K562 (cell line): ENCODE measurements at regions not wholly inside any gene's neighbourhood (a gene's known extent, or its start where the extent isn't known, plus 50 kb on each side); places are given as distances from the start of the nearest gene placed in this dataset.

ENCODE experiments used
- ATAC-seq: fragments of 200-7000 bp; cut with Tn5 transposase; 3 replicates; pipeline ENCODE4 v1.9.1; 2020; ENCODE audit warnings: moderate library complexity
- BruUV-seq: library from RNA; stranded (reverse); fragments of 400-500 nt; replicated peaks from 2 replicates; lab custom pipeline; 2021; lab: Mats Ljungman, UMichigan
- CTCF ChIA-PET: fragments of 300-600 bp; formaldehyde crosslinking; extraction: SDS; loops from one replicate; lab custom pipeline; 2021; ENCODE audit warnings: low intra/inter-chr PET ratio; lab: Yijun Ruan, JAX
- POLR2A ChIA-PET: fragments of 300-600, 350-650 bp; sonication (Branson Sonifier 250); formaldehyde crosslinking; extraction: SDS; loops from one replicate; lab custom pipeline; 2021; ENCODE audit warnings: antibody characterized with exemption, inconsistent platforms; lab: Yijun Ruan, JAX
- DNase-seq, 4 experiments: peaks; one replicate each; pipeline versions ENCODE4 v3.0.0 to v3.0.0-alpha.2; 2011 to 2018; ENCODE audit warnings: low spot score in 3 of 4, mixed read lengths in 3 of 4; ENCODE audit errors: extremely low read depth in 1 of 4
- FAIRE-seq: peaks from 2 replicates; lab custom pipeline; 2011; peaks lifted over from hg19 to GRCh38; lab: Jason Lieb, UNC
- H2AFZ ChIP-seq: 2 replicates; pipeline ENCODE4 v1.6.0; 2011; ENCODE audit warnings: low read depth, low read length, control low read depth, inconsistent platforms
- H3K27ac ChIP-seq: fragments of 200-600 bp; 3 replicates; pipeline ENCODE4 v1.8.0; 2011; ENCODE audit warnings: low read depth, mild to moderate bottlenecking, control low read depth, inconsistent platforms, low read length, moderate library complexity, mixed read lengths; ENCODE audit errors: extremely low read depth
- H3K27me3 ChIP-seq, 2 experiments: fragments of 300-600 bp in 1 of 2; 2 replicates in 1 of 2; 3 replicates in 1 of 2; pipeline versions ENCODE4 v1.6.0 to v1.8.0; 2011; ENCODE audit warnings: inconsistent platforms in 2 of 2, low read length in 2 of 2, mild to moderate bottlenecking in 1 of 2, mixed read lengths in 1 of 2, moderate library complexity in 1 of 2; ENCODE audit not compliant: control insufficient read depth in 2 of 2, insufficient read depth in 2 of 2
- H3K36me3 ChIP-seq: fragments of 300-600 bp; 3 replicates; pipeline ENCODE4 v1.8.0; 2011; ENCODE audit warnings: mild to moderate bottlenecking, low read length, inconsistent platforms; ENCODE audit not compliant: control insufficient read depth, insufficient read depth
- H3K4me1 ChIP-seq, 2 experiments: fragments of 200-600 bp in 1 of 2; replicated peaks in 1 of 2; 2 replicates in 1 of 2; 3 replicates in 1 of 2; pipeline versions ENCODE4 v1.5.1 to v1.8.0; 2011; ENCODE audit warnings: inconsistent platforms in 2 of 2, low read length in 2 of 2, mild to moderate bottlenecking in 1 of 2, mixed read lengths in 1 of 2, moderate library complexity in 1 of 2; ENCODE audit not compliant: control insufficient read depth in 2 of 2, insufficient read depth in 2 of 2
- H3K4me2 ChIP-seq: 2 replicates; pipeline ENCODE4 v1.6.1; 2011; ENCODE audit warnings: low read length, control low read depth, inconsistent platforms, mixed read lengths; ENCODE audit not compliant: insufficient read depth
- H3K4me3 ChIP-seq: fragments of 200-600 bp; sonication (generic), shearing (Covaris generic); 2 replicates; pipeline ENCODE4 v1.5.1; 2016; ENCODE audit warnings: control low read depth, inconsistent platforms
- H3K79me2 ChIP-seq: fragments of 200-600 bp; 3 replicates; pipeline ENCODE4 v1.8.0; 2011; ENCODE audit warnings: low read length, inconsistent platforms; ENCODE audit not compliant: control insufficient read depth, insufficient read depth
- H3K9ac ChIP-seq, 2 experiments: 2 replicates each; pipeline versions ENCODE4 v1.6.0 to v1.6.1; 2011; ENCODE audit warnings: low read depth in 2 of 2, low read length in 2 of 2, control low read depth in 1 of 2, inconsistent platforms in 1 of 2, mild to moderate bottlenecking in 1 of 2, mixed read lengths in 1 of 2; ENCODE audit not compliant: insufficient read depth in 1 of 2
- H3K9me1 ChIP-seq: one replicate; pipeline ENCODE4 v1.6.0; 2011; ENCODE audit warnings: inconsistent platforms, mild to moderate bottlenecking, low read length, moderate library complexity; ENCODE audit not compliant: control insufficient read depth, insufficient read depth
- H3K9me3 ChIP-seq: replicated peaks from 2 replicates; pipeline ENCODE4 v1.5.1; 2011; ENCODE audit warnings: low read depth, low read length, inconsistent platforms; ENCODE audit not compliant: control insufficient read depth, insufficient read depth
- H4K20me1 ChIP-seq: replicated peaks from 2 replicates; pipeline ENCODE4 v1.6.1; 2011; ENCODE audit warnings: low read length, inconsistent platforms, mixed read lengths; ENCODE audit not compliant: control insufficient read depth, insufficient read depth
- C11orf30 ChIP-seq: fragments of 450-650 bp; IDR thresholded peaks from 2 replicates; pipeline ENCODE4 v1.6.1; 2016; ENCODE audit warnings: low read depth, mild to moderate bottlenecking
- CTBP1 ChIP-seq: fragments of 450-650 bp; IDR thresholded peaks from 2 replicates; pipeline ENCODE4 v1.6.1; 2016; ENCODE audit warnings: borderline replicate concordance
- GABPB1 ChIP-seq: sonication (generic); formaldehyde crosslinking; IDR thresholded peaks from 2 replicates; pipeline ENCODE4 v1.8.0; 2022; ENCODE audit warnings: mild to moderate bottlenecking, missing genetic modification reagents
- GATA2 ChIP-seq: sonication (generic); formaldehyde crosslinking; IDR thresholded peaks from 2 replicates; pipeline ENCODE4 v1.4.0; 2020; ENCODE audit warnings: mild to moderate bottlenecking, missing genetic modification reagents
- KLF1 ChIP-seq: fragments of 450-650 bp; IDR thresholded peaks from 2 replicates; pipeline ENCODE4 v1.6.1; 2016; ENCODE audit warnings: missing genetic modification characterization, missing compliant biosample characterization
- MEF2D ChIP-seq: conservative IDR thresholded peaks from 2 replicates; pipeline ENCODE4 v1.6.1; 2016; ENCODE audit warnings: low read depth, missing genetic modification characterization, missing compliant biosample characterization
- NCOA6 ChIP-seq: fragments of 450-650 bp; IDR thresholded peaks from 2 replicates; pipeline ENCODE4 v1.6.1; 2017; ENCODE audit warnings: mild to moderate bottlenecking
- RFX7 ChIP-seq: fragments of 250-450 bp; sonication (Bioruptor Pico); IDR thresholded peaks from 2 replicates; pipeline ENCODE4 v1.5.1; 2021; ENCODE audit warnings: mild to moderate bottlenecking
- SMAD1 ChIP-seq: fragments of 150-350 bp; IDR thresholded peaks from 2 replicates; pipeline ENCODE4 v1.6.1; 2014; ENCODE audit warnings: low read length, low read depth; ENCODE audit not compliant: partially characterized antibody
- TBL1XR1 ChIP-seq, 2 experiments: IDR thresholded peaks; 2 replicates each; pipeline ENCODE4 v1.6.1; 2012; ENCODE audit warnings: improper control_type of control experiment in 2 of 2, low read length in 2 of 2, mild to moderate bottlenecking in 1 of 2
- ZFX ChIP-seq: sonication (generic); formaldehyde crosslinking; IDR thresholded peaks from 2 replicates; pipeline ENCODE4 v1.8.0; 2022; ENCODE audit warnings: mild to moderate bottlenecking, missing genetic modification reagents, moderate library complexity
- ZNF217 ChIP-seq: sonication (generic); formaldehyde crosslinking; IDR thresholded peaks from 2 replicates; pipeline ENCODE4 v1.8.0; 2022; ENCODE audit warnings: mild to moderate bottlenecking, missing genetic modification reagents
- ZNF384 ChIP-seq: IDR thresholded peaks from 2 replicates; pipeline ENCODE4 v1.6.1; 2012; ENCODE audit warnings: low read depth, low read length, improper control_type of control experiment
- WGBS: fragments of 100-300 bp; shearing (Covaris generic); methylation state at CpG from one replicate; pipeline ENCODE4 v1.1.6; 2016; ENCODE audit warnings: low coverage, mixed read lengths; ENCODE audit not compliant: insufficient coverage; ENCODE audit errors: missing lambda C conversion rate; 5-methylcytosine and 5-hydroxymethylcytosine counted together
- in situ Hi-C: fragments of 300-500 bp; cut with MboI; formaldehyde crosslinking; loops from 4 replicates; pipeline ENCODE4 v1.15.0; 2018; ENCODE audit warnings: inconsistent platforms, mixed read lengths
- intact Hi-C: fragments of 100-400 bp; cut with micrococcal nuclease; formaldehyde crosslinking; loops from 2 replicates; pipeline ENCODE4 v1.14.2; 2022
- TF ChIP-seq, protein P1 (sequence below): fragments of 250-450 bp; sonication (Bioruptor Pico); IDR thresholded peaks from 2 replicates; pipeline ENCODE4 v1.8.0; 2022; ENCODE audit warnings: moderate library complexity, mild to moderate bottlenecking, inconsistent platforms
- TF ChIP-seq, protein P2 (sequence below): fragments of 450-650 bp; conservative IDR thresholded peaks from 2 replicates; pipeline ENCODE4 v1.6.1; 2016; ENCODE audit warnings: missing genetic modification characterization, low read depth, mild to moderate bottlenecking, missing compliant biosample characterization, moderate library complexity

DNA sequence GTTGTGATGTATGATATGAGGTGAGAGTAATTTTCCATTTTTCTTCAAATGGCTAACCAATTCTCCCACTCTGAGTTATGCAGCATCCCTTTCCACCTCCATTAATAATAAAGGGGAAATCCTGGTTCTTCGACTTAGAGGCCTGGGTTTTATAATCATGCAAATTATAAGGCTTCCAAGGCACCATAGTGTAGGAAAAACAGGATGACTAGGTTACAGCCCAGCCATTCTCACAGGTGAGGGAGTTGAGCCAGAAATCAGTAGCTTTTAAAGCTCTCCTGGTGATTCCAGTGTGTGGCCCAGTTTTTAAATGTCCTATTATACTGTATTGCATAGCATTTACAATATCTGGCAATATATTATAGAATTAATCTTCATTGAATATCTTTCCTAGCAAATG lies 203.1 kb downstream of the ARHGEF9 start:
- no TSS peak for BruUV-seq
- Histone ChIP-seq H3K9ac (no peak overlapping the region), H3K9me3 (no peaks in the 10 kb centered on the region), H3K9me1 (no peaks in the 10 kb centered on the region), H3K4me2 (no peak overlapping the region), H4K20me1 (no peaks in the 10 kb centered on the region), H3K79me2 (no peaks in the 10 kb centered on the region), H3K36me3 (no peaks in the 10 kb centered on the region), H3K4me3 (no peak overlapping the region), H3K27ac (no peak overlapping the region), H2AFZ (no peak overlapping the region), H3K27me3 (no peaks in the 10 kb centered on the region), H3K4me1 (no peaks in the 10 kb centered on the region)
- TF ChIP-seq ZFX, result no peak
- TF ChIP-seq, protein P1, sequence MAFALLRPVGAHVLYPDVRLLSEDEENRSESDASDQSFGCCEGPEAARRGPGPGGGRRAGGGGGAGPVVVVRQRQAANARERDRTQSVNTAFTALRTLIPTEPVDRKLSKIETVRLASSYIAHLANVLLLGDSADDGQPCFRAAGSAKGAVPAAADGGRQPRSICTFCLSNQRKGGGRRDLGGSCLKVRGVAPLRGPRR (CRISPR knock-in tag), result no peak
- no peak for TF ChIP-seq SMAD1
- TF ChIP-seq ZNF384, result no peak
- no peak for TF ChIP-seq KLF1 (tag)
- TF ChIP-seq C11orf30, result no peak
- TF ChIP-seq ZNF217 (CRISPR knock-in tag), result no peak
- no peak for TF ChIP-seq RFX7 (CRISPR knock-in tag)
- TF ChIP-seq GATA2, result no peak
- no peak for TF ChIP-seq GABPB1 (CRISPR knock-in tag)
- no peak for TF ChIP-seq NCOA6
- TF ChIP-seq TBL1XR1 (IDR thresholded peaks at IDR 0.05; ENCODE audit: low read length in 2 of 2), result no peak
- TF ChIP-seq, protein P2, sequence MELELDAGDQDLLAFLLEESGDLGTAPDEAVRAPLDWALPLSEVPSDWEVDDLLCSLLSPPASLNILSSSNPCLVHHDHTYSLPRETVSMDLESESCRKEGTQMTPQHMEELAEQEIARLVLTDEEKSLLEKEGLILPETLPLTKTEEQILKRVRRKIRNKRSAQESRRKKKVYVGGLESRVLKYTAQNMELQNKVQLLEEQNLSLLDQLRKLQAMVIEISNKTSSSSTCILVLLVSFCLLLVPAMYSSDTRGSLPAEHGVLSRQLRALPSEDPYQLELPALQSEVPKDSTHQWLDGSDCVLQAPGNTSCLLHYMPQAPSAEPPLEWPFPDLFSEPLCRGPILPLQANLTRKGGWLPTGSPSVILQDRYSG, result no peak
- no peak for TF ChIP-seq CTBP1
- TF ChIP-seq MEF2D (tag), result no peak
- in situ Hi-C loops (no loop called here), intact Hi-C loops (no loop called here)
- ATAC-seq (no peak), FAIRE-seq (no peak), DNase-seq (no peak)
- CTCF ChIA-PET, result no interaction called here
- POLR2A ChIA-PET, result no interaction called here
- WGBS, result 0% methylated on average over 1 of the region's 1 CpG
